Activated T-cell treated with anti-CD3 and anti-CD28 coated beads, Interleukin-2, amount 50 U/mL, for 4 hours (primary cell): ENCODE measurements at regions not wholly inside any gene's neighbourhood (a gene's known extent, or its start where the extent isn't known, plus 50 kb on each side); places are given as distances from the start of the nearest gene placed in this dataset.
"Not testable (repeated sequence)": the region's sequence is repeated elsewhere in the genome, so short reads cannot be mapped to it uniquely, and the experiment has no call there.

Experiments
- ATAC-seq, 2 donors: fragments of 200-7000 bp; cut with Tn5 transposase; one replicate each; pipeline ENCODE4 v1.10.0; 2021
- DNase-seq: peaks from one replicate; pipeline ENCODE4 v3.0.0-alpha.2; 2020
- H3K27me3 Mint-ChIP-seq: one replicate; pipeline ENCODE4 v1.8.0; 2021; ENCODE audit warnings: low read depth, mixed read lengths
- H3K36me3 Mint-ChIP-seq: one replicate; pipeline ENCODE4 v1.8.0; 2022; ENCODE audit warnings: mixed read lengths; ENCODE audit not compliant: insufficient read depth
- H3K4me1 Mint-ChIP-seq: one replicate; pipeline ENCODE4 v1.8.0; 2021; ENCODE audit warnings: low read depth, mixed read lengths
- H3K4me3 Mint-ChIP-seq: one replicate; pipeline ENCODE4 v1.8.0; 2021; ENCODE audit warnings: mild to moderate bottlenecking, moderate library complexity, mixed read lengths
- H3K9me3 Mint-ChIP-seq: one replicate; pipeline ENCODE4 v1.8.0; 2021; ENCODE audit warnings: mixed read lengths

- Mint-ChIP-seq H3K9me3 (peaks cover 4% of the 10 kb centered on the region), H3K27me3 (no peaks in the 10 kb centered on the region), H3K4me3 (no peak overlapping the region), H3K36me3 (no peaks in the 10 kb centered on the region), H3K4me1 (peaks cover 2% of the 10 kb centered on the region)
- no peak for ATAC-seq
- DNase-seq = no peak
These were observed 135.4 kb upstream of the EGLN3 start for GRCh38 chr14:34086223-34086757.

- Mint-ChIP-seq H3K4me3 (no peak overlapping the region), H3K9me3 (peaks cover 4% of the 10 kb centered on the region), H3K27me3 (no peaks in the 10 kb centered on the region), H3K36me3 (no peaks in the 10 kb centered on the region), H3K4me1 (peaks cover 1% of the 10 kb centered on the region)
- DNase-seq (no peak), ATAC-seq (no peak)
These were observed 134.8 kb upstream of the EGLN3 start for GRCh38 chr14:34085695-34086094.

GRCh38 chr14:34081576-34082136 lies 130.8 kb upstream of the EGLN3 start:
- Mint-ChIP-seq H3K4me3 (no peak overlapping the region), H3K9me3 (no peaks in the 10 kb centered on the region), H3K36me3 (no peaks in the 10 kb centered on the region), H3K27me3 (no peaks in the 10 kb centered on the region), H3K4me1 (no peaks in the 10 kb centered on the region)
- DNase-seq (no peak), ATAC-seq (no peak)

- ATAC-seq (no peak), DNase-seq (no peak)
- no peaks in the 10 kb centered on the region for H3K9me3 Mint-ChIP-seq
- H3K27me3 Mint-ChIP-seq = no peaks in the 10 kb centered on the region
- H3K36me3 Mint-ChIP-seq = no peaks in the 10 kb centered on the region
- H3K4me1 Mint-ChIP-seq = no peaks in the 10 kb centered on the region
- H3K4me3 Mint-ChIP-seq = no peak overlapping the region
These were observed 130.3 kb upstream of the EGLN3 start for GRCh38 chr14:34081101-34081575.

GRCh38 chr14:34079643-34080042 lies 128.8 kb upstream of the EGLN3 start:
- not testable (repeated sequence) for H3K4me1 Mint-ChIP-seq, ATAC-seq, H3K27me3 Mint-ChIP-seq, H3K36me3 Mint-ChIP-seq, DNase-seq, H3K4me3 Mint-ChIP-seq, H3K9me3 Mint-ChIP-seq

- no peak for DNase-seq
- Mint-ChIP-seq H3K4me1 (no peaks in the 10 kb centered on the region), H3K4me3 (no peak overlapping the region), H3K9me3 (no peaks in the 10 kb centered on the region), H3K36me3 (no peaks in the 10 kb centered on the region), H3K27me3 (no peaks in the 10 kb centered on the region)
- ATAC-seq = no peak
These were observed 127.4 kb upstream of the EGLN3 start for GRCh38 chr14:34078117-34078743.

- H3K4me1 Mint-ChIP-seq = no peaks in the 10 kb centered on the region
- no peaks in the 10 kb centered on the region for H3K36me3 Mint-ChIP-seq
- DNase-seq = no peak
- H3K9me3 Mint-ChIP-seq = peaks cover 11% of the 10 kb centered on the region
- no peaks in the 10 kb centered on the region for H3K27me3 Mint-ChIP-seq
- no peak overlapping the region for H3K4me3 Mint-ChIP-seq
- ATAC-seq = no peak
These were observed 125.0 kb upstream of the EGLN3 start for GRCh38 chr14:34075826-34076225.

GRCh38 chr14:34075042-34075744 lies 124.3 kb upstream of the EGLN3 start:
- ATAC-seq (no peak), DNase-seq (no peak)
- no peaks in the 10 kb centered on the region for H3K36me3 Mint-ChIP-seq
- H3K4me3 Mint-ChIP-seq = no peak overlapping the region
- H3K9me3 Mint-ChIP-seq = peaks cover 11% of the 10 kb centered on the region
- H3K4me1 Mint-ChIP-seq = no peaks in the 10 kb centered on the region
- H3K27me3 Mint-ChIP-seq = no peaks in the 10 kb centered on the region

- H3K4me3 Mint-ChIP-seq = no peak overlapping the region
These were observed 122.0 kb upstream of the EGLN3 start for GRCh38 chr14:34072921-34073320.

GRCh38 chr14:34072401-34072800 lies 121.5 kb upstream of the EGLN3 start:
- Mint-ChIP-seq H3K4me1 (no peaks in the 10 kb centered on the region), H3K36me3 (no peaks in the 10 kb centered on the region), H3K27me3 (no peaks in the 10 kb centered on the region), H3K9me3 (peaks cover 13% of the 10 kb centered on the region), H3K4me3 (no peak overlapping the region)
- no peak for DNase-seq
- ATAC-seq = no peak

More at GRCh38 chr14:34072921-34073320, 122.0 kb upstream of the EGLN3 start:
- Mint-ChIP-seq H3K27me3 (no peaks in the 10 kb centered on the region), H3K9me3 (peaks cover 11% of the 10 kb centered on the region), H3K36me3 (no peaks in the 10 kb centered on the region), H3K4me1 (no peaks in the 10 kb centered on the region)
- ATAC-seq (no peak), DNase-seq (no peak)

GRCh38 chr14:34070917-34071407 lies 120.1 kb upstream of the EGLN3 start:
- H3K36me3 Mint-ChIP-seq = no peaks in the 10 kb centered on the region
- peaks cover 14% of the 10 kb centered on the region for H3K9me3 Mint-ChIP-seq

GRCh38 chr14:34069854-34070582 lies 119.1 kb upstream of the EGLN3 start:
- no peaks in the 10 kb centered on the region for H3K27me3 Mint-ChIP-seq

More at GRCh38 chr14:34070917-34071407, 120.1 kb upstream of the EGLN3 start:
- H3K27me3 Mint-ChIP-seq = no peaks in the 10 kb centered on the region
- no peak overlapping the region for H3K4me3 Mint-ChIP-seq
- no peaks in the 10 kb centered on the region for H3K4me1 Mint-ChIP-seq
- no peak for DNase-seq
- ATAC-seq = no peak

GRCh38 chr14:34067587-34067986 lies 116.7 kb upstream of the EGLN3 start:
- Mint-ChIP-seq H3K36me3 (no peaks in the 10 kb centered on the region), H3K27me3 (no peaks in the 10 kb centered on the region), H3K4me3 (no peak overlapping the region), H3K4me1 (no peaks in the 10 kb centered on the region), H3K9me3 (peaks cover 10% of the 10 kb centered on the region)
- DNase-seq (no peak), ATAC-seq (no peak)

More at GRCh38 chr14:34069854-34070582, 119.1 kb upstream of the EGLN3 start:
- Mint-ChIP-seq H3K4me1 (no peaks in the 10 kb centered on the region), H3K9me3 (peaks cover 14% of the 10 kb centered on the region), H3K4me3 (no peak overlapping the region), H3K36me3 (no peaks in the 10 kb centered on the region)
- no peak for ATAC-seq
- DNase-seq = no peak
